ENCODE measurements at regions not wholly inside any gene's neighbourhood (a gene's known extent, or its start where the extent isn't known, plus 50 kb on each side); places are given as distances from the start of the nearest gene placed in this dataset.

- intact Hi-C loops (cut with DNase I): no loop called here
These were observed 157.0 kb upstream of the C21orf91 start for GRCh38 chr21:17976139-17976538.

GRCh38 chr21:17967319-17967718 lies 148.2 kb upstream of the C21orf91 start:
- Histone ChIP-seq H3K27ac (no peak overlapping the region), H3K4me1 (no peaks in the 10 kb centered on the region), H3K36me3 (no peaks in the 10 kb centered on the region), H3K27me3 (no peaks in the 10 kb centered on the region), H3K4me3 (no peak overlapping the region), H3K9me3 (no peaks in the 10 kb centered on the region)
- DNase-seq: no peak
- intact Hi-C loops (cut with DNase I): no loop called here
- no peak for TF ChIP-seq CTCF (IDR thresholded peaks at IDR 0.05)
- ATAC-seq: no peak

More at GRCh38 chr21:17976139-17976538, 157.0 kb upstream of the C21orf91 start:
- no peaks in the 10 kb centered on the region for H3K9me3 ChIP-seq
- no peak for TF ChIP-seq CTCF (IDR thresholded peaks at IDR 0.05)
- H3K27ac ChIP-seq: no peak overlapping the region
- no peak for ATAC-seq
- DNase-seq: no peak
- H3K4me3 ChIP-seq: no peak overlapping the region
- peaks cover 0 to 20% (median 0%) of the 10 kb centered on the region in 9 donors for H3K4me1 ChIP-seq
- WGBS, 2 donors: 93 to 95% methylated on average over 2 of the region's 2 CpGs
- H3K36me3 ChIP-seq: no peaks in the 10 kb centered on the region
- H3K27me3 ChIP-seq: no peaks in the 10 kb centered on the region

GRCh38 chr21:17964716-17965115 lies 145.6 kb upstream of the C21orf91 start:
- TF ChIP-seq CTCF (IDR thresholded peaks at IDR 0.05): no peak
- ATAC-seq (no peak), DNase-seq (no peak)
- H3K27ac ChIP-seq: no peak overlapping the region
- H3K36me3 ChIP-seq: no peaks in the 10 kb centered on the region
- no peak overlapping the region for H3K4me3 ChIP-seq
- no peaks in the 10 kb centered on the region for H3K4me1 ChIP-seq
- H3K27me3 ChIP-seq: no peaks in the 10 kb centered on the region
- H3K9me3 ChIP-seq: peaks cover 0 to 3% (median 0%) of the 10 kb centered on the region in 11 donors
- intact Hi-C loops (cut with DNase I): no loop called here

GRCh38 chr21:17964199-17964598 lies 145.0 kb upstream of the C21orf91 start:
- TF ChIP-seq CTCF (IDR thresholded peaks at IDR 0.05): no peak
- ATAC-seq: no peak
- Histone ChIP-seq H3K4me1 (no peaks in the 10 kb centered on the region), H3K27me3 (no peaks in the 10 kb centered on the region), H3K9me3 (peaks cover 0 to 3% (median 0%) of the 10 kb centered on the region in 11 donors), H3K4me3 (no peak overlapping the region), H3K27ac (no peak overlapping the region), H3K36me3 (no peaks in the 10 kb centered on the region)
- intact Hi-C loops (cut with DNase I): no loop called here
- DNase-seq: no peak
- WGBS, 2 donors: 88 to 91% methylated on average over 5 of the region's 5 CpGs

GRCh38 chr21:17950591-17950990 lies 131.4 kb upstream of the C21orf91 start:
- no peak overlapping the region for H3K4me3 ChIP-seq
- WGBS, 2 donors: 81 to 84% methylated on average over 2 of the region's 2 CpGs
- no peak overlapping the region for H3K27ac ChIP-seq
- peaks cover 0 to 7% (median 3%) of the 10 kb centered on the region in 11 donors for H3K9me3 ChIP-seq
- DNase-seq: no peak
- H3K36me3 ChIP-seq: no peaks in the 10 kb centered on the region
- TF ChIP-seq CTCF (IDR thresholded peaks at IDR 0.05): no peak
- ATAC-seq: no peak
- no peaks in the 10 kb centered on the region for H3K27me3 ChIP-seq
- H3K4me1 ChIP-seq: peaks cover 0 to 25% (median 5%) of the 10 kb centered on the region in 9 donors
- intact Hi-C loops (cut with DNase I): no loop called here
